B cell (primary cell): ENCODE measurements at regions not wholly inside any gene's neighbourhood (a gene's known extent, or its start where the extent isn't known, plus 50 kb on each side); places are given as distances from the start of the nearest gene placed in this dataset.

ENCODE experiments used
- ATAC-seq: fragments of 200-7000 bp; cut with Tn5 transposase; one replicate; pipeline ENCODE4 v1.10.0; 2021; ENCODE audit warnings: low read depth, mild to moderate bottlenecking, moderate number of reproducible peaks, moderate library complexity
- CTCF ChIA-PET: fragments of 350-600 bp; sonication (Branson Sonifier 250); formaldehyde crosslinking; loops from one replicate; lab custom pipeline; 2021; ENCODE audit warnings: antibody characterized with exemption, inconsistent platforms; lab: Charles Lee
- POLR2A ChIA-PET: fragments of 350-600 bp; sonication (Branson Sonifier 250); formaldehyde crosslinking; loops from one replicate; lab custom pipeline; 2021; ENCODE audit warnings: antibody characterized with exemption; lab: Charles Lee
- DNase-seq: peaks from one replicate; pipeline ENCODE4 v3.0.0; 2013
- H2AFZ ChIP-seq: 2 replicates; pipeline ENCODE4 v1.6.1; 2012; ENCODE audit warnings: mild to moderate bottlenecking, low read depth, low read length; ENCODE audit not compliant: insufficient read depth, poor library complexity, severe bottlenecking
- H3K27ac ChIP-seq, 2 donors: 1 replicate in 1 of 2; 2 replicates in 1 of 2; pipeline ENCODE4 v1.5.1; 2012 to 2013; ENCODE audit warnings: low read length in 2 of 2, mild to moderate bottlenecking in 2 of 2, moderate library complexity in 1 of 2
- H3K27me3 ChIP-seq, 4 experiments: fragments of 200-600 bp in 1 of 4; sonication (generic) in 1 of 4; replicated peaks in 1 of 4; 1 replicate in 2 of 4; 2 replicates in 2 of 4; pipeline versions ENCODE4 v1.6.1 to v1.7.0; 2013 to 2016; ENCODE audit warnings: low read length in 3 of 4, mild to moderate bottlenecking in 2 of 4, mixed read lengths in 1 of 4, moderate library complexity in 1 of 4; ENCODE audit not compliant: insufficient read depth in 4 of 4, control insufficient read depth in 3 of 4; ENCODE audit errors: control extremely low read depth in 1 of 4
- H3K36me3 ChIP-seq, 2 experiments: replicated peaks in 1 of 2; 1 replicate in 1 of 2; 2 replicates in 1 of 2; pipeline versions ENCODE4 v1.6.1 to v1.7.1; 2013; ENCODE audit warnings: low read length in 1 of 2; ENCODE audit not compliant: insufficient read depth in 2 of 2, control insufficient read depth in 1 of 2; ENCODE audit errors: control extremely low read depth in 1 of 2, extremely low read depth in 1 of 2
- H3K4me1 ChIP-seq, 2 donors: fragments of 200-600 bp in 1 of 2; sonication (generic) in 1 of 2; 1 replicate in 1 of 2; 2 replicates in 1 of 2; pipeline versions ENCODE4 v1.5.1 to v1.6.1; 2013 to 2017; ENCODE audit warnings: low read length in 2 of 2; ENCODE audit not compliant: control insufficient read depth in 2 of 2, insufficient read depth in 2 of 2
- H3K4me2 ChIP-seq: replicated peaks from 2 replicates; pipeline ENCODE3; 2012; ENCODE audit warnings: mild to moderate bottlenecking, low read depth, low read length; ENCODE audit not compliant: poor library complexity, severe bottlenecking
- H3K4me3 ChIP-seq, 5 experiments: fragments of 200-600 bp in 1 of 5; sonication (generic) in 1 of 5; 1 replicate in 3 of 5; 2 replicates in 2 of 5; pipeline versions ENCODE4 v1.5.1 to v1.7.0; 2011 to 2016; ENCODE audit warnings: low read length in 4 of 5, mild to moderate bottlenecking in 4 of 5, low read depth in 2 of 5, control low read depth in 1 of 5, moderate library complexity in 1 of 5; ENCODE audit not compliant: insufficient read depth in 1 of 5; ENCODE audit errors: control extremely low read depth in 1 of 5, extremely low read depth in 1 of 5
- H3K79me2 ChIP-seq: fragments of 200-600 bp; sonication (generic); one replicate; pipeline ENCODE4 v1.6.0; 2016; ENCODE audit warnings: low read length; ENCODE audit not compliant: control insufficient read depth, insufficient read depth
- H3K9ac ChIP-seq: fragments of 200-600 bp; sonication (generic); 2 replicates; pipeline ENCODE4 v1.6.1; 2017; ENCODE audit warnings: mild to moderate bottlenecking, low read length, moderate library complexity
- H3K9me3 ChIP-seq, 3 donors: one replicate each; pipeline versions ENCODE4 v1.6.1 to v1.7.1; 2013; ENCODE audit warnings: low read length in 2 of 3; ENCODE audit not compliant: control insufficient read depth in 2 of 3, insufficient read depth in 1 of 3; ENCODE audit errors: control extremely low read depth in 1 of 3
- H4K20me1 ChIP-seq: 2 replicates; pipeline ENCODE4 v1.6.0; 2012; ENCODE audit warnings: mild to moderate bottlenecking, low read length; ENCODE audit not compliant: insufficient read depth, control insufficient read depth, poor library complexity, severe bottlenecking
- H3K27ac Mint-ChIP-seq: one replicate; pipeline ENCODE4 v1.8.0; 2021; ENCODE audit warnings: mixed read lengths
- H3K27me3 Mint-ChIP-seq: one replicate; pipeline ENCODE4 v1.8.0; 2021; ENCODE audit warnings: mixed read lengths
- H3K4me1 Mint-ChIP-seq: one replicate; pipeline ENCODE4 v1.8.0; 2021; ENCODE audit warnings: mixed read lengths
- H3K4me3 Mint-ChIP-seq: one replicate; pipeline ENCODE4 v1.8.0; 2021; ENCODE audit warnings: mixed read lengths
- H3K9me3 Mint-ChIP-seq: one replicate; pipeline ENCODE4 v1.8.0; 2022; ENCODE audit warnings: mixed read lengths; ENCODE audit not compliant: insufficient read depth
- EZH2 ChIP-seq: IDR thresholded peaks from 2 replicates; pipeline ENCODE4 v1.6.1; 2012; ENCODE audit warnings: borderline replicate concordance, low read depth, mild to moderate bottlenecking, moderate library complexity, low read length; ENCODE audit not compliant: insufficient read depth, poor library complexity, severe bottlenecking
- WGBS: methylation state at CpG from one replicate; pipeline ENCODE4 v1.1.5; 2013; ENCODE audit warnings: missing lambda C conversion rate; ENCODE audit not compliant: insufficient coverage; 5-methylcytosine and 5-hydroxymethylcytosine counted together
- intact Hi-C: fragments of 100-400 bp; cut with micrococcal nuclease; formaldehyde crosslinking; loops from one replicate; pipeline ENCODE4 v1.10.0; 2022
- TF ChIP-seq, protein P1 (sequence below): fragments of 200-600 bp; IDR thresholded peaks from one replicate; pipeline ENCODE4 v1.8.0; 2022; ENCODE audit warnings: antibody characterized with exemption, mild to moderate bottlenecking

DNA sequence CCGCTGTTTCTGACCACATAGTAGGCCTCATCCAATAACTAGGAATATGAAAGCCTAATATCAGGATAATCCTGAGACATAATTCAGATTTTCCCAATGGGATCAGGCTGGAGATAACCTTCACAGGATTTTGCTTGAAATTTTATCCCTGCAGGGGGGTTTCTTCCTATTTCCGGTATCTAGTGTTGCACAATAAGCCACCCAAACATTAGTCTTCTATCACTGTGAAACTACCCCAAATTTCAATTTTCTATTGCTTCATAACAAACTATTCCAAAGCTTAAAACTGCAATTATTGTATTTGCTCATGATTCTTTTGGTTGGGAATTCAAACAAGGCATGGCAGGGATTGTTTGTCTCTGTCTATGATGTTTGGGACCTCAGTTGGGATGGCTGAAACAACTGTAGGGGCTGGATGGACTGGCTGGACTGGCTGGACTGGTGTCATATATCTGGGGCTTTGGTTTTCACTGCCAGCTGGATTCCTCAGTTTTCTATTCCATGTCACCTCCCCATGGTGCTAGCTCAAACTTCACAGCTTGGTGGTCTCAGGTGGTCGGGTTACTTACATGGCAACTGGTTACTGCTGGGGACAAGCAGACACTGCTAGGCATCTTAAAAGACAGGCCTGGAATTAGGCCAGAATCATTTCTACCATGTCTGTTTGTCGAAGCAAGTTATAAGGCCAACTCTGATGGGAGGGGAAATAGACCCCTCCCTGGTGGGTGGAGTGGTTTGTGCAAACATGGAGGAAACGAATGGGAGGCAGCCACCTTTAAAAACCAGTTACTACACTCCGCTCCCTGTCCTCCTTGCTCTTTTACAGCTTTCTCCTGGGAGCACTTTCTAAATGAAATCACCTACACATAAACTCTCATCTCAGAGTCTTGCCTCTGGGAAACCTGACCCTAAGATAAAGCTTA lies 88.2 kb upstream of the STT3B start:
- no peak for ATAC-seq
- intact Hi-C loops: loop anchor here (5.0 kb wide), 1 partner anchor 677 kb away; no protein-coding TSS in a partner anchor

More for the DNA sequence above, 88.2 kb upstream of the STT3B start:
- H3K79me2 ChIP-seq: no peaks in the 10 kb centered on the region
- peaks cover 3% of the 10 kb centered on the region for H3K27me3 Mint-ChIP-seq
- H3K4me3 Mint-ChIP-seq: no peak overlapping the region
- no peaks in the 10 kb centered on the region for H3K9me3 Mint-ChIP-seq
- no peaks in the 10 kb centered on the region for H3K27me3 ChIP-seq
- WGBS: 94% methylated on average over 4 of the region's 6 CpGs
- H3K4me2 ChIP-seq: no peak overlapping the region
- no peak for TF ChIP-seq EZH2
- TF ChIP-seq, protein P1, sequence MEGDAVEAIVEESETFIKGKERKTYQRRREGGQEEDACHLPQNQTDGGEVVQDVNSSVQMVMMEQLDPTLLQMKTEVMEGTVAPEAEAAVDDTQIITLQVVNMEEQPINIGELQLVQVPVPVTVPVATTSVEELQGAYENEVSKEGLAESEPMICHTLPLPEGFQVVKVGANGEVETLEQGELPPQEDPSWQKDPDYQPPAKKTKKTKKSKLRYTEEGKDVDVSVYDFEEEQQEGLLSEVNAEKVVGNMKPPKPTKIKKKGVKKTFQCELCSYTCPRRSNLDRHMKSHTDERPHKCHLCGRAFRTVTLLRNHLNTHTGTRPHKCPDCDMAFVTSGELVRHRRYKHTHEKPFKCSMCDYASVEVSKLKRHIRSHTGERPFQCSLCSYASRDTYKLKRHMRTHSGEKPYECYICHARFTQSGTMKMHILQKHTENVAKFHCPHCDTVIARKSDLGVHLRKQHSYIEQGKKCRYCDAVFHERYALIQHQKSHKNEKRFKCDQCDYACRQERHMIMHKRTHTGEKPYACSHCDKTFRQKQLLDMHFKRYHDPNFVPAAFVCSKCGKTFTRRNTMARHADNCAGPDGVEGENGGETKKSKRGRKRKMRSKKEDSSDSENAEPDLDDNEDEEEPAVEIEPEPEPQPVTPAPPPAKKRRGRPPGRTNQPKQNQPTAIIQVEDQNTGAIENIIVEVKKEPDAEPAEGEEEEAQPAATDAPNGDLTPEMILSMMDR: no peak
- H3K9ac ChIP-seq: no peak overlapping the region
- H3K4me1 Mint-ChIP-seq: peaks cover 9% of the 10 kb centered on the region
- peaks cover 4 to 5% of the 10 kb centered on the region in 2 donors for H3K4me1 ChIP-seq
- H3K27ac ChIP-seq: no peak overlapping the region
- no peaks in the 10 kb centered on the region for H3K36me3 ChIP-seq
- H2AFZ ChIP-seq: no peak overlapping the region
- no peak overlapping the region for H3K27ac Mint-ChIP-seq
- H3K9me3 ChIP-seq: peaks cover 0 to 11% (median 7%) of the 10 kb centered on the region in 3 donors
- CTCF ChIA-PET: interaction anchor here (0.6 kb wide), 1 partner anchor 35 kb away, joined by 3 read pairs; no protein-coding TSS in a partner anchor
- POLR2A ChIA-PET: no interaction called here
- no peaks in the 10 kb centered on the region for H4K20me1 ChIP-seq
- no peak for DNase-seq
- H3K4me3 ChIP-seq: no peak overlapping the region
